Uterus (tissue), 3 donors: ENCODE measurements at regions not wholly inside any gene's neighbourhood (a gene's known extent, or its start where the extent isn't known, plus 50 kb on each side); places are given as distances from the start of the nearest gene placed in this dataset.

Experiments used
- DNase-seq, 2 donors: peaks; one replicate each; pipeline ENCODE4 v3.0.0-alpha.2; 2019 to 2020
- H3K27ac ChIP-seq, 2 donors: fragments of 200-600 bp; sonication (generic); 1 replicate in 1 of 2; 2 replicates in 1 of 2; pipeline ENCODE4 v1.5.1; 2016 to 2018
- H3K27me3 ChIP-seq, 2 donors: fragments of 200-600 bp; sonication (generic); one replicate each; pipeline ENCODE4 v1.5.1; 2018 to 2019; ENCODE audit warnings: control low read depth in 1 of 2
- H3K36me3 ChIP-seq, 2 donors: fragments of 200-600 bp; sonication (generic); one replicate each; pipeline ENCODE4 v1.5.1; 2019; ENCODE audit warnings: control low read depth in 1 of 2
- H3K4me1 ChIP-seq, 2 donors: fragments of 200-600 bp; sonication (generic); one replicate each; pipeline ENCODE4 v1.5.1; 2018 to 2019; ENCODE audit warnings: control low read depth in 1 of 2
- H3K4me3 ChIP-seq, 2 donors: fragments of 200-600 bp; sonication (generic); 1 replicate in 1 of 2; 2 replicates in 1 of 2; pipeline ENCODE4 v1.5.1; 2018 to 2019; ENCODE audit warnings: mild to moderate bottlenecking in 1 of 2
- H3K9me3 ChIP-seq, 2 donors: fragments of 200-600 bp; sonication (generic); one replicate each; pipeline ENCODE4 v1.5.1; 2019; ENCODE audit warnings: control low read depth in 1 of 2
- CTCF ChIP-seq, 4 experiments: fragments of 200-600 bp in 2 of 4; fragments of 450-650 bp in 2 of 4; sonication (generic) in 2 of 4; IDR thresholded peaks; one replicate each; pipeline ENCODE4 v1.5.1; 2016 to 2019; ENCODE audit warnings: antibody characterized with exemption in 4 of 4, mild to moderate bottlenecking in 2 of 4, moderate library complexity in 1 of 4
- POLR2A ChIP-seq, 2 donors: fragments of 450-650 bp; IDR thresholded peaks; one replicate each; pipeline ENCODE4 v1.6.1; 2016; ENCODE audit warnings: antibody characterized with exemption in 2 of 2, mild to moderate bottlenecking in 1 of 2, moderate library complexity in 1 of 2
- intact Hi-C: fragments of 100-400 bp; cut with DNase I; formaldehyde crosslinking; loops from one replicate; pipeline ENCODE4 v1.15.1; 2023; ENCODE audit warnings: low total_unique reads
- donor health status: DM: yes; HTN: yes; CAD: no.

- TF ChIP-seq POLR2A (IDR thresholded peaks at IDR 0.05): no peak
- TF ChIP-seq CTCF (IDR thresholded peaks at IDR 0.05): no peak
- Histone ChIP-seq H3K9me3 (no peaks in the 10 kb centered on the region), H3K36me3 (no peaks in the 10 kb centered on the region), H3K27ac (no peak overlapping the region), H3K4me1 (no peaks in the 10 kb centered on the region), H3K27me3 (no peaks in the 10 kb centered on the region), H3K4me3 (no peak overlapping the region)
- intact Hi-C loops: no loop called here
- DNase-seq: no peak
These were observed 381.8 kb downstream of the MAFB start for GRCh38 chr20:40307268-40307667.

GRCh38 chr20:40305303-40305702 is 383.7 kb downstream of the MAFB start:
- Histone ChIP-seq H3K27me3 (no peaks in the 10 kb centered on the region), H3K9me3 (no peaks in the 10 kb centered on the region), H3K27ac (no peak overlapping the region), H3K4me1 (no peaks in the 10 kb centered on the region), H3K4me3 (no peak overlapping the region), H3K36me3 (no peaks in the 10 kb centered on the region)
- intact Hi-C loops: no loop called here
- no peak for DNase-seq
- TF ChIP-seq CTCF (IDR thresholded peaks at IDR 0.05) (no peak), POLR2A (IDR thresholded peaks at IDR 0.05) (no peak)

GRCh38 chr20:40304119-40304613 is 384.9 kb downstream of the MAFB start:
- no peak for TF ChIP-seq CTCF (IDR thresholded peaks at IDR 0.05)
- no peak for TF ChIP-seq POLR2A (IDR thresholded peaks at IDR 0.05)
- Histone ChIP-seq H3K36me3 (no peaks in the 10 kb centered on the region), H3K4me3 (no peak overlapping the region), H3K27me3 (no peaks in the 10 kb centered on the region), H3K9me3 (no peaks in the 10 kb centered on the region), H3K4me1 (no peaks in the 10 kb centered on the region), H3K27ac (no peak overlapping the region)
- intact Hi-C loops: no loop called here
- no peak for DNase-seq

GRCh38 chr20:40294747-40295146 is 394.3 kb downstream of the MAFB start:
- Histone ChIP-seq H3K36me3 (no peaks in the 10 kb centered on the region), H3K4me3 (no peak overlapping the region), H3K27me3 (no peaks in the 10 kb centered on the region), H3K9me3 (peaks cover 0 to 7% of the 10 kb centered on the region in 2 donors), H3K4me1 (no peaks in the 10 kb centered on the region), H3K27ac (no peak overlapping the region)
- TF ChIP-seq CTCF (IDR thresholded peaks at IDR 0.05): no peak
- TF ChIP-seq POLR2A (IDR thresholded peaks at IDR 0.05): no peak
- intact Hi-C loops: no loop called here
- DNase-seq: no peak

- intact Hi-C loops: no loop called here
- DNase-seq: peak in 1 of 2 donors; percentile 17
- TF ChIP-seq POLR2A (IDR thresholded peaks at IDR 0.05) (no peak), CTCF (IDR thresholded peaks at IDR 0.05) (no peak)
- H3K27me3 ChIP-seq: no peaks in the 10 kb centered on the region
- H3K4me3 ChIP-seq: no peak overlapping the region
- no peaks in the 10 kb centered on the region for H3K36me3 ChIP-seq
- peaks cover 0 to 7% of the 10 kb centered on the region in 2 donors for H3K9me3 ChIP-seq
- no peaks in the 10 kb centered on the region for H3K4me1 ChIP-seq
- H3K27ac ChIP-seq: peak overlapping the region; percentile 4 to 20
These were observed 394.9 kb downstream of the MAFB start for GRCh38 chr20:40294175-40294574.
